GM12878 (cell line): ENCODE measurements at regions not wholly inside any gene's neighbourhood (a gene's known extent, or its start where the extent isn't known, plus 50 kb on each side); places are given as distances from the start of the nearest gene placed in this dataset.
"Not testable (repeated sequence)": the region's sequence is repeated elsewhere in the genome, so short reads cannot be mapped to it uniquely, and the experiment has no call there.

Source experiments
- ATAC-seq: fragments of 200-7000 bp; cut with Tn5 transposase; 3 replicates; pipeline ENCODE4 v1.9.1; 2020; ENCODE audit warnings: mild to moderate bottlenecking, moderate library complexity
- BruUV-seq: library from RNA; stranded (reverse); fragments of 400-500 nt; replicated peaks from 2 replicates; lab custom pipeline; 2021; lab: Mats Ljungman, UMichigan
- CTCF ChIA-PET: fragments of 300-600 bp; sonication (Branson Sonifier 250); formaldehyde crosslinking; extraction: SDS; loops from one replicate; lab custom pipeline; 2021; ENCODE audit warnings: inconsistent platforms; lab: Yijun Ruan, JAX
- POLR2A ChIA-PET: fragments of 350-600 bp; formaldehyde crosslinking; extraction: SDS; loops from one replicate; lab custom pipeline; 2021; ENCODE audit warnings: inconsistent platforms; lab: Charles Lee
- RAD21 ChIA-PET: fragments of 300-600 bp; sonication (Branson Sonifier 250); formaldehyde crosslinking; loops from one replicate; lab custom pipeline; 2023; ENCODE audit warnings: antibody characterized with exemption; ENCODE audit not compliant: unreplicated experiment; lab: Charles Lee
- SMC1A ChIA-PET: fragments of 300-600 bp; sonication (Branson Sonifier 250); formaldehyde crosslinking; loops from one replicate; lab custom pipeline; 2023; ENCODE audit not compliant: unreplicated experiment, uncharacterized antibody; lab: Charles Lee
- DNase-seq: peaks from one replicate; pipeline ENCODE4 v3.0.0-alpha.2; 2011; ENCODE audit warnings: low read depth, low spot score
- FAIRE-seq: peaks from 3 replicates; lab custom pipeline; 2011; peaks lifted over from hg19 to GRCh38; lab: Jason Lieb, UNC
- H2AFZ ChIP-seq: 2 replicates; pipeline ENCODE4 v1.6.0; 2011; ENCODE audit warnings: low read depth, low read length, control low read depth; ENCODE audit not compliant: control insufficient read depth
- H3K27ac ChIP-seq: 2 replicates; pipeline ENCODE4 v1.5.1; 2011; ENCODE audit warnings: control low read depth; ENCODE audit not compliant: control insufficient read depth, insufficient read depth
- H3K27me3 ChIP-seq, 2 experiments: replicated peaks in 1 of 2; 2 replicates each; pipeline versions ENCODE4 v1.6.0 to v1.6.1; 2011; ENCODE audit warnings: low read length in 1 of 2; ENCODE audit not compliant: control insufficient read depth in 2 of 2, insufficient read depth in 2 of 2
- H3K36me3 ChIP-seq, 2 experiments: 2 replicates each; pipeline ENCODE4 v1.5.1; 2011; ENCODE audit warnings: low read length in 1 of 2; ENCODE audit not compliant: control insufficient read depth in 2 of 2, insufficient read depth in 2 of 2
- H3K4me1 ChIP-seq: 2 replicates; pipeline ENCODE4 v1.6.1; 2011; ENCODE audit warnings: mild to moderate bottlenecking, low read length, moderate library complexity, mixed read lengths; ENCODE audit not compliant: control insufficient read depth, insufficient read depth
- H3K4me2 ChIP-seq: 2 replicates; pipeline ENCODE4 v1.6.0; 2011; ENCODE audit warnings: control low read depth; ENCODE audit not compliant: control insufficient read depth, insufficient read depth
- H3K4me3 ChIP-seq: fragments of 200-600 bp; sonication (generic); 2 replicates; pipeline ENCODE4 v1.5.1; 2016
- H3K79me2 ChIP-seq: 2 replicates; pipeline ENCODE4 v1.6.0; 2011; ENCODE audit warnings: low read length; ENCODE audit not compliant: control insufficient read depth, insufficient read depth
- H3K9ac ChIP-seq: 2 replicates; pipeline ENCODE4 v1.8.0; 2011; ENCODE audit warnings: low read length, control low read depth, mixed read lengths; ENCODE audit not compliant: control insufficient read depth, insufficient read depth
- H3K9me3 ChIP-seq: replicated peaks from 3 replicates; pipeline ENCODE4 v1.5.1; 2011; ENCODE audit warnings: mild to moderate bottlenecking, low read length; ENCODE audit not compliant: control insufficient read depth, insufficient read depth
- H4K20me1 ChIP-seq: 2 replicates; pipeline ENCODE4 v1.6.0; 2011; ENCODE audit not compliant: control insufficient read depth, insufficient read depth
- CTCF ChIP-seq, 3 experiments: IDR thresholded peaks in 2 of 3; conservative IDR thresholded peaks in 1 of 3; 2 replicates each; pipeline ENCODE4 v1.5.1; 2011; ENCODE audit warnings: low read depth in 3 of 3, low read length in 3 of 3, mild to moderate bottlenecking in 3 of 3, control low read depth in 2 of 3, moderate library complexity in 2 of 3, inconsistent platforms in 1 of 3, mixed read lengths in 1 of 3; ENCODE audit not compliant: control insufficient read depth in 2 of 3, insufficient read depth in 1 of 3; ENCODE audit errors: extremely low read depth in 1 of 3
- RAD21 ChIP-seq: IDR thresholded peaks from 2 replicates; pipeline ENCODE4 v1.6.1; 2011; ENCODE audit warnings: mild to moderate bottlenecking, low read depth, low read length, moderate library complexity; ENCODE audit not compliant: insufficient read depth
- RUNX3 ChIP-seq: IDR thresholded peaks from 2 replicates; pipeline ENCODE4 v1.6.1; 2012; ENCODE audit warnings: low read length, inconsistent platforms
- ZNF384 ChIP-seq: IDR thresholded peaks from 2 replicates; pipeline ENCODE4 v1.6.1; 2012; ENCODE audit warnings: low read depth, mild to moderate bottlenecking, low read length, improper control_type of control experiment, borderline replicate concordance
- WGBS: methylation state at CpG from one replicate; pipeline ENCODE4 v1.1.6; 2016; ENCODE audit warnings: low lambda C conversion rate; ENCODE audit not compliant: insufficient replicate concordance, insufficient coverage; ENCODE audit errors: missing lambda C conversion rate; 5-methylcytosine and 5-hydroxymethylcytosine counted together
- in situ Hi-C: fragments of 300-500 bp; cut with MboI; formaldehyde crosslinking; loops from 9 replicates; pipeline ENCODE4 v1.14.3; 2018; ENCODE audit warnings: mixed read lengths
- intact Hi-C: fragments of 100-400 bp; cut with micrococcal nuclease; formaldehyde crosslinking; loops from one replicate; pipeline ENCODE4 v1.14.2; 2022; ENCODE audit not compliant: unreplicated experiment

- H3K4me2 ChIP-seq, H3K79me2 ChIP-seq, BruUV-seq, H3K4me3 ChIP-seq, H3K4me1 ChIP-seq, H3K27ac ChIP-seq, H2AFZ ChIP-seq, FAIRE-seq, H3K27me3 ChIP-seq, POLR2A ChIA-PET, in situ Hi-C loops, DNase-seq, H4K20me1 ChIP-seq, H3K36me3 ChIP-seq, H3K9ac ChIP-seq, H3K9me3 ChIP-seq: not testable (repeated sequence)
- WGBS, result 26% methylated on average over 7 of the region's 10 CpGs
- ChIA-PET RAD21 (interaction anchor here (1.3 kb wide), 1 partner anchor 17 kb away, joined by 3 read pairs; no protein-coding TSS in a partner anchor), SMC1A (interaction anchor here (0.5 kb wide), 1 partner anchor 117 kb away, joined by 3 read pairs; no protein-coding TSS in a partner anchor), CTCF (interaction anchor here (0.8 kb wide), 1 partner anchor 386 kb away, joined by 5 read pairs; no protein-coding TSS in a partner anchor)
- peak; percentile 47; the same call in 2 of the 3 replicates for ATAC-seq
- intact Hi-C loops, result loop anchor here (2.0 kb wide), 1 partner anchor 386 kb away; no protein-coding TSS in a partner anchor
- TF ChIP-seq CTCF (IDR thresholded peaks at IDR 0.05 in 2 of 3, conservative IDR thresholded peaks at IDR 0.05 in 1 of 3; ENCODE audit: control insufficient read depth in 2 of 3, extremely low read depth in 1 of 3, insufficient read depth in 1 of 3, low read depth in 3 of 3, low read length in 3 of 3) (peak; percentile 11 to 39 (median 22); a peak in 1 of 6 replicates), ZNF384 (peak; percentile 90), RUNX3 (peak; percentile 18; the same call in 1 of the 2 replicates), RAD21 (peak; percentile 64)
These were observed 334.7 kb downstream of the ARRDC4 start for GRCh38 chr15:98295101-98295759.
